ENCODE measurements at regions not wholly inside any gene's neighbourhood (a gene's known extent, or its start where the extent isn't known, plus 50 kb on each side); places are given as distances from the start of the nearest gene placed in this dataset.

GRCh38 chr2:41602341-41602740, 445.5 kb upstream of the PKDCC start:
- H3K27ac Mint-ChIP-seq: no peak overlapping the region
- H3K27me3 Mint-ChIP-seq: peaks cover 2% of the 10 kb centered on the region
- H3K36me3 Mint-ChIP-seq: no peaks in the 10 kb centered on the region
- no peak overlapping the region for H3K4me3 Mint-ChIP-seq
- H3K4me1 Mint-ChIP-seq (ENCODE audit: low read depth): no peaks in the 10 kb centered on the region
- no peaks in the 10 kb centered on the region for H3K9me3 Mint-ChIP-seq (ENCODE audit: low read depth)

DNA sequence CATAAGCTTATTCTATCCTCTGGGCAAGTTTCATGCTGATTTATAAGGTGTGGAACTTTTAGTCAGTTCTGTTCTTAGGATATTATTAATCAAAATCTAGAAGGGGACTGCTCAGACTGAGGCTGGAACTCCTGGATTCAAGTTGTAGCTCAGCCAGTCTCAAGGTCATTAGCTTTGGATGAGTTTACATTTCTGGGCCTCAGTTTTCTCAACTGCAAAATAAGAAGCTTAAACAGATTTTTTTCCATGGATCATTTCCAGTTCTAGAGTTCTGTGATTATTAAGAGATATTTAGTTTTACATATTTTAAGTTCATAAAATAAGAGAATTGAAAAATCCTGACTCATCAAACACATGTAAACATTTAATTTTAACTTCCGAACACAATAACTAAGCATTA, 442.5 kb upstream of the PKDCC start:
- H3K9me3 Mint-ChIP-seq (ENCODE audit: low read depth): no peaks in the 10 kb centered on the region
- no peaks in the 10 kb centered on the region for H3K27me3 Mint-ChIP-seq
- no peaks in the 10 kb centered on the region for H3K4me1 Mint-ChIP-seq (ENCODE audit: low read depth)
- H3K4me3 Mint-ChIP-seq: no peak overlapping the region
- no peak overlapping the region for H3K27ac Mint-ChIP-seq
- H3K36me3 Mint-ChIP-seq: no peaks in the 10 kb centered on the region

GRCh38 chr2:41605914-41606313, 441.9 kb upstream of the PKDCC start:
- Mint-ChIP-seq H3K9me3 (ENCODE audit: low read depth) (no peaks in the 10 kb centered on the region), H3K4me3 (no peak overlapping the region), H3K27ac (no peak overlapping the region), H3K36me3 (no peaks in the 10 kb centered on the region), H3K27me3 (no peaks in the 10 kb centered on the region), H3K4me1 (ENCODE audit: low read depth) (no peaks in the 10 kb centered on the region)

DNA sequence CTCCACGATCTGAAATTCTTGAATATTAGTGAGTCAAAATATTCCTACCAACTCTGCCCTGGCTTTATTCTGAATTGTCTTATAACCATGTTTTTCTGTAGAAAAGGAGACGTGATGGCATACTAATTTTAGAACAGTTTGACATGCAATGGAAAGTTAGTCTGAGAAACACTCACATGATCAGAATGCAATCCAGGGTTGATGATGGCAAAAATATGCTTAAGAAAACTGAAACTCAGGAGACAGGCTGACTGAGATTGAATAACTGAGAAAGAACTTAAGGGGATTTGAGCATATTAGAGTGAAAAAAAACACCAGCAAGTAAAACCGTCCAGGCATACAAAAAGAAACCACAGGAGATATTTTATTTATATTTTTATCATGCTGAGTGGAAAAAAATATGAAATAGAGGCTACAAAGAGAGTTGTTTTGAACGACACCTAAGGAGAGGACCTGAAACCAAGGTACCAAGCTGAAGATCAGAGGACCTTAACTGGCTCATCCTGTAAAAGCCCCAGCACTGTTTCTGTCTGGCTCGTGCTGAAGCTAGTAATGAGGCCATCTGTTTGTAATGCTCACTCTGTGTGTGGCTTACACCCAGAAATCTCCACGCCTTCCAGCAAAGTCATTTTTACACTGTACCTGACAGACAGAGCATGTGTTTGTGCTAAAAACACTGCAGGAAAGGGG, 437.2 kb upstream of the PKDCC start:
- no peaks in the 10 kb centered on the region for H3K4me1 Mint-ChIP-seq (ENCODE audit: low read depth)
- H3K9me3 Mint-ChIP-seq (ENCODE audit: low read depth): no peaks in the 10 kb centered on the region
- no peaks in the 10 kb centered on the region for H3K36me3 Mint-ChIP-seq
- H3K4me3 Mint-ChIP-seq: no peak overlapping the region
- no peak overlapping the region for H3K27ac Mint-ChIP-seq
- peaks cover 1% of the 10 kb centered on the region for H3K27me3 Mint-ChIP-seq

DNA sequence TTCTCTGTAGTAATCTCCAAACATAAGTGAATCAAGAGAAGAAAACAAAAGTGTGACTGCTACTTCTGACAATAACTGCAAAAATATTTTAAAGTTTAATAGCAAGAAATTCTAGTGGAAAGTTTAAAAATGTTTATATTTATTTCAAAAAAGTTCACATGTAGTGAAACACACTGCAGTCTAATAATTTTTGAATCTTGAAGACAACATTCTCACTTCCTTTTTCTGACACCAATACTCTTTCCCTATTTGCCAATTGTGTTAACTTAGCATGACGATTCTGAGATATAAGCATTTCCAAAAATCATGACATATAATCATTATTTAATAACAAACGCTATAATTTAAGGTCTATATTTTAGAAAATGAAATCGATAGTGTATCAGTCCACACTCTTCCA, 429.1 kb upstream of the PKDCC start:
- no peaks in the 10 kb centered on the region for H3K9me3 Mint-ChIP-seq (ENCODE audit: low read depth)
- no peaks in the 10 kb centered on the region for H3K27me3 Mint-ChIP-seq
- H3K27ac Mint-ChIP-seq: no peak overlapping the region
- no peak overlapping the region for H3K4me3 Mint-ChIP-seq
- no peaks in the 10 kb centered on the region for H3K4me1 Mint-ChIP-seq (ENCODE audit: low read depth)
- no peaks in the 10 kb centered on the region for H3K36me3 Mint-ChIP-seq

DNA sequence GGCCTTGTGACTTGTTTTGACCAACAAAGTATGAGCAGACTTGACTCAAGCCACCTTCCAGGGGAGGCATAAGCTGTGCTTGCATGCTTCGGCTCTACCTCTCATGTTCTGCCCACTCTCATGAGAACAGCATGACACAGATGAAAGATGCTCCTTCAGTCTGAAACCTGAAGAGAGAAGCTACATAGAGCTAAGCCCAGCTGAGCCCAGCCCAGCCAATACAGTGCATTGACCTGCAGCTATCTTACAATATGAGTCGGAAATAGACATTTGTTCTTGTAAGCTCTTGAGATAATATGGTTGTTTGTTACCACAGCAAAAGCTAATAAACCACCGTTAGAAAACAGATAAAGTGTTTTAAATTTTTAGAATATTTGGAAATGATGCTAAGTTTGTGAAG, 426.7 kb upstream of the PKDCC start:
- Mint-ChIP-seq H3K36me3 (no peaks in the 10 kb centered on the region), H3K27ac (no peak overlapping the region), H3K9me3 (ENCODE audit: low read depth) (no peaks in the 10 kb centered on the region), H3K4me1 (ENCODE audit: low read depth) (no peaks in the 10 kb centered on the region), H3K4me3 (no peak overlapping the region), H3K27me3 (peaks cover 2% of the 10 kb centered on the region)

GRCh38 chr2:41621563-41621962, 426.3 kb upstream of the PKDCC start:
- Mint-ChIP-seq H3K4me3 (no peak overlapping the region), H3K4me1 (ENCODE audit: low read depth) (no peaks in the 10 kb centered on the region), H3K9me3 (ENCODE audit: low read depth) (no peaks in the 10 kb centered on the region), H3K36me3 (no peaks in the 10 kb centered on the region), H3K27ac (no peak overlapping the region), H3K27me3 (peaks cover 2% of the 10 kb centered on the region)

DNA sequence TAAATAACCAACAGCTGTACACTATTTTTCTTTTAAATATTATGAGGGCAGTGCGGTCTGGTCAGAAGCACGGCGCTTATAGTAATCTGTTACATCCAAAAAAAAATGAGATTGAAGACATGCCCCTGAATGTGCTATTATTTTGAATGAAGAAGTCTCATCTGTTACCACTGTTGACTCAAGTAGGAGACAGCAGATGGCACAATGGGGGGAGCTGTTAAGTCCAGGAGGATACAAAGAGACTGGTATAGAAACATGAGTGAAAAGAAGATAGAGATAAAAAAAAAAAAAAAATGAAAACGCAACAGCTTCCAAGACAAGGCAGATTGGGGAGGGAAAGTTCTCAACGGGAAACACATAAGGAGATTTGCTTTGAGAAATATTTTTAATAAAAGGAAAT, 425.5 kb upstream of the PKDCC start:
- H3K36me3 Mint-ChIP-seq: no peaks in the 10 kb centered on the region
- H3K9me3 Mint-ChIP-seq (ENCODE audit: low read depth): no peaks in the 10 kb centered on the region
- no peak overlapping the region for H3K27ac Mint-ChIP-seq
- H3K4me3 Mint-ChIP-seq: no peak overlapping the region
- no peaks in the 10 kb centered on the region for H3K4me1 Mint-ChIP-seq (ENCODE audit: low read depth)
- H3K27me3 Mint-ChIP-seq: peaks cover 2% of the 10 kb centered on the region

GRCh38 chr2:41626936-41627335, 420.9 kb upstream of the PKDCC start:
- H3K4me3 Mint-ChIP-seq: no peak overlapping the region
- H3K27me3 Mint-ChIP-seq: peaks cover 2% of the 10 kb centered on the region
- H3K36me3 Mint-ChIP-seq: no peaks in the 10 kb centered on the region
- no peaks in the 10 kb centered on the region for H3K9me3 Mint-ChIP-seq (ENCODE audit: low read depth)
- H3K27ac Mint-ChIP-seq: no peak overlapping the region
- no peaks in the 10 kb centered on the region for H3K4me1 Mint-ChIP-seq (ENCODE audit: low read depth)

GRCh38 chr2:41634686-41635085, 413.1 kb upstream of the PKDCC start:
- no peak overlapping the region for H3K27ac Mint-ChIP-seq
- H3K9me3 Mint-ChIP-seq (ENCODE audit: low read depth): peaks cover 4% of the 10 kb centered on the region
- H3K4me1 Mint-ChIP-seq (ENCODE audit: low read depth): no peaks in the 10 kb centered on the region
- H3K36me3 Mint-ChIP-seq: no peaks in the 10 kb centered on the region
- H3K4me3 Mint-ChIP-seq: no peak overlapping the region
- H3K27me3 Mint-ChIP-seq: peaks cover 6% of the 10 kb centered on the region

GRCh38 chr2:41644936-41645335, 402.9 kb upstream of the PKDCC start:
- Mint-ChIP-seq H3K4me3 (no peak overlapping the region), H3K36me3 (no peaks in the 10 kb centered on the region), H3K27ac (no peak overlapping the region), H3K9me3 (ENCODE audit: low read depth) (no peaks in the 10 kb centered on the region), H3K4me1 (ENCODE audit: low read depth) (no peaks in the 10 kb centered on the region), H3K27me3 (peaks cover 3% of the 10 kb centered on the region)

- H3K4me1 Mint-ChIP-seq (ENCODE audit: low read depth): no peaks in the 10 kb centered on the region
- no peaks in the 10 kb centered on the region for H3K36me3 Mint-ChIP-seq
- no peak overlapping the region for H3K27ac Mint-ChIP-seq
- H3K27me3 Mint-ChIP-seq: peaks cover 3% of the 10 kb centered on the region
- H3K9me3 Mint-ChIP-seq (ENCODE audit: low read depth): no peaks in the 10 kb centered on the region
- no peak overlapping the region for H3K4me3 Mint-ChIP-seq
These were observed 400.3 kb upstream of the PKDCC start for GRCh38 chr2:41647468-41648050.

DNA sequence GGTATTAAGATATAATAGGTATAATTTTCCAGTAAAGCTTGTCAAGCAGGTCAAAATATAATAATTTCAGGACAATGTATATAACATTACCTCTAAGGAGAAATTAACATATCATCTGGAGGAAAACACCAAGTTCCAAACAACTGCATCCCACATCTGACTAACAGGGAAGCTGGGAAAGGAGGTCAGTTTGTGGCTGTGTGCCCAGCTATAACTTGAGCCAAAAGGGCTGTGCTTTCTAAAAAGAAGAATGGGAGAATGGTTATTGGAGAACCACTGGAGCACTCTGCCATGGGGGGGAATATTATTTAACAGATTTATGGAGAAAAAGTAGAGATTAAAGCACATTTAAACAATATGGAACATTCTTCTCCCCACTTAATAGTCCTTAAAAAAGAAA, 390.6 kb upstream of the PKDCC start:
- no peaks in the 10 kb centered on the region for H3K9me3 Mint-ChIP-seq (ENCODE audit: low read depth)
- no peaks in the 10 kb centered on the region for H3K27me3 Mint-ChIP-seq
- H3K27ac Mint-ChIP-seq: no peak overlapping the region
- no peaks in the 10 kb centered on the region for H3K36me3 Mint-ChIP-seq
- no peaks in the 10 kb centered on the region for H3K4me1 Mint-ChIP-seq (ENCODE audit: low read depth)
- H3K4me3 Mint-ChIP-seq: no peak overlapping the region

DNA sequence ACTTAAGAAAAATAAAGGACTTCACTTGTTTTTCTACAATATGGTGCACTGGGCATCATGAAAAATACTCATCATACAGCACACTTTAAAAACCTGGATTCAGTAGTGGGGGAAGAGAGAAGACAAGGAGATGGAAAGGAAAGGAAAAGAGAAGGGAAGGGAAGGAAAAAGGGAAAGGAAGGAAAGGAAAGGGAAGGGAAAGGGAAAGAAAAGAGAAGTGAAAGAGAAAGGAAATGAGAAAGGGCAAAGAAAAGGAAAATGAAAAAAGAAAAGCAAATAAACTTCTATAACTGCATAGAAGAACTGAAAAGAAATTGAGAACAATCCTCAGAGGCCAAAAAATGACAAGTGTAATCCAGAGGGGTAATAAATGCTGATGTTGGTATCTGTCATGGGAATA, 388.1 kb upstream of the PKDCC start:
- Mint-ChIP-seq H3K4me1 (ENCODE audit: low read depth) (no peaks in the 10 kb centered on the region), H3K4me3 (no peak overlapping the region), H3K27me3 (no peaks in the 10 kb centered on the region), H3K9me3 (ENCODE audit: low read depth) (no peaks in the 10 kb centered on the region), H3K27ac (no peak overlapping the region), H3K36me3 (no peaks in the 10 kb centered on the region)

DNA sequence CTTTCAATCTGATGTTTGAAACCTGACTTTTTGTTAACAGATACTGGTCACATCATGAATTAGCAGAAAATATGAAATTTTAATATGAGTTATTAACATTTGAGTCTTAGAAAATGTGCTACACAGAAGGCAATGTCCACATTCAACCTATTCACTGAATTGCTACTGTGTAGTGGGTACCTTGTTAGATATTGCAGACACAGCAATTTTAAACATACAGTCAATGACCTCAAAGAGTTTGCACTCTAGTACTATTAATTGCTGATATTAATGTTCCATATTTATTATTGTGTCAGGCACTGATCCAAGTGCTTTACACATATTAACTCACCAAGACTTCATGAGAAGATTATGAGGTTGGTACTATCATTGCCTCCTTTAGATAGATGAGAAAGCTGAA, 385.4 kb upstream of the PKDCC start:
- Mint-ChIP-seq H3K4me3 (no peak overlapping the region), H3K9me3 (ENCODE audit: low read depth) (no peaks in the 10 kb centered on the region), H3K27ac (no peak overlapping the region), H3K36me3 (no peaks in the 10 kb centered on the region), H3K27me3 (peaks cover 1% of the 10 kb centered on the region), H3K4me1 (ENCODE audit: low read depth) (no peaks in the 10 kb centered on the region)

- H3K27me3 Mint-ChIP-seq: peaks cover 1% of the 10 kb centered on the region
- no peak overlapping the region for H3K27ac Mint-ChIP-seq
These were observed 384.8 kb upstream of the PKDCC start for GRCh38 chr2:41663056-41663455.

More at GRCh38 chr2:41663056-41663455, 384.8 kb upstream of the PKDCC start:
- Mint-ChIP-seq H3K4me1 (ENCODE audit: low read depth) (no peaks in the 10 kb centered on the region), H3K9me3 (ENCODE audit: low read depth) (no peaks in the 10 kb centered on the region), H3K36me3 (no peaks in the 10 kb centered on the region), H3K4me3 (no peak overlapping the region)
